K562 (cell line): ENCODE measurements at regions not wholly inside any gene's neighbourhood (a gene's known extent, or its start where the extent isn't known, plus 50 kb on each side); places are given as distances from the start of the nearest gene placed in this dataset.

Source experiments
- BRF1 ChIP-seq: IDR thresholded peaks from 3 replicates; pipeline ENCODE4 v1.6.1; 2011; ENCODE audit warnings: borderline replicate concordance, mild to moderate bottlenecking; ENCODE audit not compliant: insufficient read length; ENCODE audit errors: extremely low read depth
- DDX20 ChIP-seq: fragments of 450-650 bp; IDR thresholded peaks from 2 replicates; pipeline ENCODE4 v1.6.1; 2016; ENCODE audit warnings: missing genetic modification characterization, low read depth, mild to moderate bottlenecking, missing compliant biosample characterization, moderate library complexity
- E2F3 ChIP-seq: fragments of 250-450 bp; sonication (Bioruptor Pico); IDR thresholded peaks from 2 replicates; pipeline ENCODE4 v1.4.0; 2020; ENCODE audit warnings: mild to moderate bottlenecking
- ESRRA ChIP-seq: fragments of 450-650 bp; IDR thresholded peaks from 2 replicates; pipeline ENCODE4 v1.6.1; 2014; ENCODE audit warnings: low read depth, mild to moderate bottlenecking, moderate library complexity, borderline replicate concordance
- ESRRB ChIP-seq: fragments of 250-450 bp; sonication (Bioruptor Pico); IDR thresholded peaks from 2 replicates; pipeline ENCODE4 v1.5.0; 2020; ENCODE audit warnings: mild to moderate bottlenecking, moderate library complexity, borderline replicate concordance
- FOXM1 ChIP-seq, 2 experiments: fragments of 450-650 bp in 1 of 2; sonication (generic) in 1 of 2; formaldehyde crosslinking in 1 of 2; IDR thresholded peaks; 2 replicates each; pipeline versions ENCODE4 v1.6.1 to v1.9.0; 2017 to 2022; ENCODE audit warnings: low read depth in 2 of 2, mild to moderate bottlenecking in 2 of 2, missing genetic modification reagents in 1 of 2, moderate library complexity in 1 of 2
- HDAC1 ChIP-seq, 2 experiments: fragments of 450-650 bp; IDR thresholded peaks; 2 replicates each; pipeline ENCODE4 v1.6.1; 2016 to 2017; ENCODE audit warnings: inconsistent platforms in 1 of 2, mild to moderate bottlenecking in 1 of 2, moderate library complexity in 1 of 2
- HEY1 ChIP-seq: fragments of 250-450 bp; sonication (Bioruptor Pico); IDR thresholded peaks from 2 replicates; pipeline ENCODE4 v1.5.0; 2020; ENCODE audit warnings: mild to moderate bottlenecking, moderate library complexity, borderline replicate concordance
- MCM7 ChIP-seq, 2 experiments: fragments of 450-650 bp; IDR thresholded peaks; 2 replicates each; pipeline ENCODE4 v1.6.1; 2016 to 2018
- MEF2D ChIP-seq: conservative IDR thresholded peaks from 2 replicates; pipeline ENCODE4 v1.6.1; 2016; ENCODE audit warnings: low read depth, missing genetic modification characterization, missing compliant biosample characterization
- PRMT5 ChIP-seq: sonication (generic); formaldehyde crosslinking; IDR thresholded peaks from 2 replicates; pipeline ENCODE4 v1.5.0; 2020; ENCODE audit warnings: missing genetic modification reagents
- SMARCA5 ChIP-seq: fragments of 450-650 bp; IDR thresholded peaks from 2 replicates; pipeline ENCODE4 v1.6.1; 2016
- SPI1 ChIP-seq: IDR thresholded peaks from 2 replicates; pipeline ENCODE4 v1.6.1; 2011; ENCODE audit warnings: low read depth, low read length, control low read depth, borderline replicate concordance
- SUPT5H ChIP-seq: fragments of 450-650 bp; IDR thresholded peaks from 2 replicates; pipeline ENCODE4 v1.6.1; 2016
- TCFL5 ChIP-seq: fragments of 250-450 bp; sonication (Bioruptor Pico); conservative IDR thresholded peaks from 2 replicates; pipeline ENCODE4 v1.6.1; 2021; ENCODE audit warnings: mild to moderate bottlenecking, moderate library complexity, matching md5 sums
- TEAD2 ChIP-seq: fragments of 450-650 bp; IDR thresholded peaks from 2 replicates; pipeline ENCODE4 v1.6.1; 2016; ENCODE audit warnings: missing genetic modification characterization, control low read depth, missing compliant biosample characterization
- ZKSCAN8 ChIP-seq: fragments of 200-800 bp; sonication (Bioruptor generic); IDR thresholded peaks from 2 replicates; pipeline ENCODE4 v1.6.1; 2016; ENCODE audit warnings: missing genetic modification characterization, missing compliant biosample characterization
- ZNF184 ChIP-seq: sonication (generic); formaldehyde crosslinking; IDR thresholded peaks from 2 replicates; pipeline ENCODE4 v1.5.0; 2020; ENCODE audit warnings: missing genetic modification reagents
- ZNF224 ChIP-seq: sonication (generic); formaldehyde crosslinking; IDR thresholded peaks from 2 replicates; pipeline ENCODE4 v1.8.0; 2022; ENCODE audit warnings: mild to moderate bottlenecking, missing genetic modification reagents
- ZNF668 ChIP-seq: fragments of 250-450 bp; sonication (Bioruptor Pico); IDR thresholded peaks from 2 replicates; pipeline ENCODE4 v1.8.0; 2022; ENCODE audit warnings: mild to moderate bottlenecking, inconsistent platforms
- ZNF717 ChIP-seq: fragments of 250-450 bp; sonication (Bioruptor Pico); IDR thresholded peaks from 2 replicates; pipeline ENCODE4 v1.5.0; 2021
- ZNF780A ChIP-seq: fragments of 250-450 bp; sonication (Bioruptor Pico); IDR thresholded peaks from 2 replicates; pipeline ENCODE4 v1.5.0; 2021; ENCODE audit warnings: mild to moderate bottlenecking
- ZSCAN29 ChIP-seq: fragments of 450-650 bp; IDR thresholded peaks from 2 replicates; pipeline ENCODE4 v1.6.1; 2017
- TF ChIP-seq, protein P1 (sequence below): fragments of 150-350 bp; IDR thresholded peaks from 2 replicates; pipeline ENCODE4 v1.6.1; 2014; ENCODE audit warnings: low read depth, mild to moderate bottlenecking, low read length, borderline replicate concordance
- TF ChIP-seq, protein P2 (sequence below): sonication (generic); formaldehyde crosslinking; IDR thresholded peaks from 2 replicates; pipeline ENCODE4 v1.8.1; 2023; ENCODE audit warnings: mild to moderate bottlenecking, missing genetic modification reagents, moderate library complexity
- TF ChIP-seq, protein P3 (sequence below): sonication (generic); formaldehyde crosslinking; IDR thresholded peaks from 2 replicates; pipeline ENCODE4 v1.8.1; 2023; ENCODE audit warnings: mild to moderate bottlenecking, missing genetic modification reagents

DNA sequence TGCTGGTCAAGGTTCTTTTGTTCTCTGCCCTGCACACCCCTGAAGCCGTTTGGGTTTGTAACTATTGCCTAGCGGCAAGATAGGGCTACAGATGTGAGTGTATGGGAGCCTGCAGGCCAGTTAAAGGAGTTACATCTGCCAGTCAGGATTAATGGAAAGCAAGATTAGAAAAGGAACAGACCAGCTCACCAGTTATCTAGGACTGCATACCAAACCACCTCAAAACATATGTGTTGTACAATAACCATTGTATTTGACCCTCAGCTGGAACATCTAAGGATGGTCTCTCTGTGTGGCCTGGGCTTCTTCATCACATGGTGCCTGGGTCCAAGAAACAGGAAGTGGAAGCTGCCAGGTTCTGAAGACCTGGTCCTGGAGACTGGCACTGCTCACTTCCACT is 52.5 kb upstream of the FBXO28 start (continued):
- TF ChIP-seq, protein P1, sequence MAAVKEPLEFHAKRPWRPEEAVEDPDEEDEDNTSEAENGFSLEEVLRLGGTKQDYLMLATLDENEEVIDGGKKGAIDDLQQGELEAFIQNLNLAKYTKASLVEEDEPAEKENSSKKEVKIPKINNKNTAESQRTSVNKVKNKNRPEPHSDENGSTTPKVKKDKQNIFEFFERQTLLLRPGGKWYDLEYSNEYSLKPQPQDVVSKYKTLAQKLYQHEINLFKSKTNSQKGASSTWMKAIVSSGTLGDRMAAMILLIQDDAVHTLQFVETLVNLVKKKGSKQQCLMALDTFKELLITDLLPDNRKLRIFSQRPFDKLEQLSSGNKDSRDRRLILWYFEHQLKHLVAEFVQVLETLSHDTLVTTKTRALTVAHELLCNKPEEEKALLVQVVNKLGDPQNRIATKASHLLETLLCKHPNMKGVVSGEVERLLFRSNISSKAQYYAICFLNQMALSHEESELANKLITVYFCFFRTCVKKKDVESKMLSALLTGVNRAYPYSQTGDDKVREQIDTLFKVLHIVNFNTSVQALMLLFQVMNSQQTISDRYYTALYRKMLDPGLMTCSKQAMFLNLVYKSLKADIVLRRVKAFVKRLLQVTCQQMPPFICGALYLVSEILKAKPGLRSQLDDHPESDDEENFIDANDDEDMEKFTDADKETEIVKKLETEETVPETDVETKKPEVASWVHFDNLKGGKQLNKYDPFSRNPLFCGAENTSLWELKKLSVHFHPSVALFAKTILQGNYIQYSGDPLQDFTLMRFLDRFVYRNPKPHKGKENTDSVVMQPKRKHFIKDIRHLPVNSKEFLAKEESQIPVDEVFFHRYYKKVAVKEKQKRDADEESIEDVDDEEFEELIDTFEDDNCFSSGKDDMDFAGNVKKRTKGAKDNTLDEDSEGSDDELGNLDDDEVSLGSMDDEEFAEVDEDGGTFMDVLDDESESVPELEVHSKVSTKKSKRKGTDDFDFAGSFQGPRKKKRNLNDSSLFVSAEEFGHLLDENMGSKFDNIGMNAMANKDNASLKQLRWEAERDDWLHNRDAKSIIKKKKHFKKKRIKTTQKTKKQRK, result no peak
- TF ChIP-seq SMARCA5 (no peak), HEY1 (no peak), ZSCAN29 (no peak), MEF2D (tag) (no peak), ESRRA (no peak), E2F3 (CRISPR knock-in tag) (no peak), TCFL5 (no peak), PRMT5 (CRISPR knock-in tag) (no peak), SUPT5H (no peak), DDX20 (tag) (no peak), FOXM1 (IDR thresholded peaks at IDR 0.05; ENCODE audit: low read depth) (peak; percentile 48; the same call in 1 of the 2 replicates), FOXM1 (CRISPR knock-in tag; IDR thresholded peaks at IDR 0.05; ENCODE audit: low read depth) (0 out of 2 replicates have a peak, but pooled peaks have one; percentile 38), SPI1 (peak; percentile 98), ZNF780A (CRISPR knock-in tag) (no peak), ZNF668 (CRISPR knock-in tag) (no peak), BRF1 (no peak), ZKSCAN8 (CRISPR knock-in tag) (no peak), MCM7 (IDR thresholded peaks at IDR 0.05) (no peak), ZNF184 (CRISPR knock-in tag) (no peak), HDAC1 (IDR thresholded peaks at IDR 0.05) (no peak; a peak in 1 of 4 replicates), ZNF224 (CRISPR knock-in tag) (no peak), ESRRB (no peak), ZNF717 (CRISPR knock-in tag) (no peak), TEAD2 (tag) (no peak)
- TF ChIP-seq, protein P2, sequence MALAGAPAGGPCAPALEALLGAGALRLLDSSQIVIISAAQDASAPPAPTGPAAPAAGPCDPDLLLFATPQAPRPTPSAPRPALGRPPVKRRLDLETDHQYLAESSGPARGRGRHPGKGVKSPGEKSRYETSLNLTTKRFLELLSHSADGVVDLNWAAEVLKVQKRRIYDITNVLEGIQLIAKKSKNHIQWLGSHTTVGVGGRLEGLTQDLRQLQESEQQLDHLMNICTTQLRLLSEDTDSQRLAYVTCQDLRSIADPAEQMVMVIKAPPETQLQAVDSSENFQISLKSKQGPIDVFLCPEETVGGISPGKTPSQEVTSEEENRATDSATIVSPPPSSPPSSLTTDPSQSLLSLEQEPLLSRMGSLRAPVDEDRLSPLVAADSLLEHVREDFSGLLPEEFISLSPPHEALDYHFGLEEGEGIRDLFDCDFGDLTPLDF, result no peak
- TF ChIP-seq, protein P3, sequence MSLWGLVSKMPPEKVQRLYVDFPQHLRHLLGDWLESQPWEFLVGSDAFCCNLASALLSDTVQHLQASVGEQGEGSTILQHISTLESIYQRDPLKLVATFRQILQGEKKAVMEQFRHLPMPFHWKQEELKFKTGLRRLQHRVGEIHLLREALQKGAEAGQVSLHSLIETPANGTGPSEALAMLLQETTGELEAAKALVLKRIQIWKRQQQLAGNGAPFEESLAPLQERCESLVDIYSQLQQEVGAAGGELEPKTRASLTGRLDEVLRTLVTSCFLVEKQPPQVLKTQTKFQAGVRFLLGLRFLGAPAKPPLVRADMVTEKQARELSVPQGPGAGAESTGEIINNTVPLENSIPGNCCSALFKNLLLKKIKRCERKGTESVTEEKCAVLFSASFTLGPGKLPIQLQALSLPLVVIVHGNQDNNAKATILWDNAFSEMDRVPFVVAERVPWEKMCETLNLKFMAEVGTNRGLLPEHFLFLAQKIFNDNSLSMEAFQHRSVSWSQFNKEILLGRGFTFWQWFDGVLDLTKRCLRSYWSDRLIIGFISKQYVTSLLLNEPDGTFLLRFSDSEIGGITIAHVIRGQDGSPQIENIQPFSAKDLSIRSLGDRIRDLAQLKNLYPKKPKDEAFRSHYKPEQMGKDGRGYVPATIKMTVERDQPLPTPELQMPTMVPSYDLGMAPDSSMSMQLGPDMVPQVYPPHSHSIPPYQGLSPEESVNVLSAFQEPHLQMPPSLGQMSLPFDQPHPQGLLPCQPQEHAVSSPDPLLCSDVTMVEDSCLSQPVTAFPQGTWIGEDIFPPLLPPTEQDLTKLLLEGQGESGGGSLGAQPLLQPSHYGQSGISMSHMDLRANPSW, result no peak
